LNCAP (cell line): ENCODE measurements at regions not wholly inside any gene's neighbourhood (a gene's known extent, or its start where the extent isn't known, plus 50 kb on each side); places are given as distances from the start of the nearest gene placed in this dataset.

Experiments
- CTCF ChIP-seq: fragments of 450-650 bp; IDR thresholded peaks from 2 replicates; pipeline ENCODE4 v1.5.1; 2017; ENCODE audit warnings: mild to moderate bottlenecking

GRCh38 chr3:78257951-78258530, 1218.1 kb downstream of the ROBO2 start:
- TF ChIP-seq CTCF = no peak

DNA sequence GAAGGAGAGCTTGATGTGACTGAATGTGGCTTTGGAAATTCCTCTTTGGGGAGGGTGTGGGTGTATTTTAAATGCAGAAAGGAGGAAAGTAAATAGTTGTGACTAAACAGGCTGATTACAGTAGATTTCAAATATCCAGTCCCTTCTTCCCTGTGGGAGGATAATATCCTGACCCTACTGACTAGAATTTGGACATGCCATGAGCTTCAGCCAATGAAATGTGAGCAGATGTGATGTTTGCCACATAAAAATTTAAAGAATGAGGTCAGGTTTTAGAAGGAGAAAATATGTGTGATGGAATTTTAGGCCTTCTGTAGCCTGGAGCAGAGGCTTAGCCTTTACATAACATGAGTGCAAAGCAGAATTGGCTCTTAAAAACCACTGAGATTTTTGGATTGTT, 1218.9 kb downstream of the ROBO2 start:
- TF ChIP-seq CTCF = no peak

GRCh38 chr3:78260388-78260787, 1220.5 kb downstream of the ROBO2 start:
- TF ChIP-seq CTCF = no peak

GRCh38 chr3:78267235-78267634, 1227.3 kb downstream of the ROBO2 start:
- no peak for TF ChIP-seq CTCF

GRCh38 chr3:78268087-78268486, 1228.2 kb downstream of the ROBO2 start:
- TF ChIP-seq CTCF = no peak

GRCh38 chr3:78268716-78269668, 1229.1 kb downstream of the ROBO2 start:
- TF ChIP-seq CTCF = no peak

DNA sequence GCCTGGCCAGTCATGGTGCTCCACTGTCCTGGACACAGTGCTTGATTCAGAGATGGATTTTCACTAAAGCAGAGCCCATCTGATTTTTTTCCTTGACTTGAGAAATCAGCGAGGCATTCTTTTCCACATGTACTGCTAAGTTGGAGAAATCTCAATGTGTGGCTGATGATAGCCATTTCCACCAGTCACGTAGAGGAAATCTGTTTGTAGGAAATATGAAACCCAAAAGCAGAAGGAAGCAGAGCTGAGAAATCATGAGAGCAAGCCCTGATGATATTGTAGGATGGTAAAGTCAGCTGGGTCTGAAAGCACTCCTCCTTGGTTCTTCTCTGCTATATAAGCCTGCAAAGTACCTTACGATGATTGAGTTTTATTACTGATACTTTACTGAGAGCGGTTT, 1233.4 kb downstream of the ROBO2 start:
- TF ChIP-seq CTCF = no peak
